ENCODE measurements at regions not wholly inside any gene's neighbourhood (a gene's known extent, or its start where the extent isn't known, plus 50 kb on each side); places are given as distances from the start of the nearest gene placed in this dataset.

GRCh38 chr15:31217067-31217466 lies 109.6 kb upstream of the KLF13 start:
- in situ Hi-C loops (cut with MboI; ENCODE audit: low sequenced_read_pairs) = loop anchor here (25.0 kb wide), 1 partner anchor 220 kb away; no protein-coding TSS in a partner anchor

- in situ Hi-C loops (cut with MboI; ENCODE audit: low sequenced_read_pairs) = loop anchor here (25.0 kb wide), 1 partner anchor 220 kb away; no protein-coding TSS in a partner anchor
Observed at GRCh38 chr15:31217566-31218270, 108.9 kb upstream of the KLF13 start.

GRCh38 chr15:31219221-31219620 lies 107.4 kb upstream of the KLF13 start:
- in situ Hi-C loops (cut with MboI; ENCODE audit: low sequenced_read_pairs) = loop anchor here (25.0 kb wide), 1 partner anchor 218 kb away; no protein-coding TSS in a partner anchor

- in situ Hi-C loops (cut with MboI; ENCODE audit: low sequenced_read_pairs) = loop anchor here (25.0 kb wide), 1 partner anchor 215 kb away; no protein-coding TSS in a partner anchor
Observed at GRCh38 chr15:31221936-31222515, 104.6 kb upstream of the KLF13 start.

GRCh38 chr15:31222773-31223341 lies 103.8 kb upstream of the KLF13 start:
- in situ Hi-C loops (cut with MboI; ENCODE audit: low sequenced_read_pairs) = loop anchor here (25.0 kb wide), 1 partner anchor 214 kb away; no protein-coding TSS in a partner anchor

GRCh38 chr15:31223478-31224350 lies 102.9 kb upstream of the KLF13 start:
- in situ Hi-C loops (cut with MboI; ENCODE audit: low sequenced_read_pairs) = loop anchor here (25.0 kb wide), 1 partner anchor 214 kb away; no protein-coding TSS in a partner anchor

- in situ Hi-C loops (cut with MboI; ENCODE audit: low sequenced_read_pairs) = loop anchor here (25.0 kb wide), 1 partner anchor 213 kb away; no protein-coding TSS in a partner anchor
Observed at GRCh38 chr15:31224661-31225060, 102.0 kb upstream of the KLF13 start.

- in situ Hi-C loops (cut with MboI; ENCODE audit: low sequenced_read_pairs) = no loop called here
Observed at GRCh38 chr15:31225356-31225955, 101.2 kb upstream of the KLF13 start.

- in situ Hi-C loops (cut with MboI; ENCODE audit: low sequenced_read_pairs) = no loop called here
Observed at GRCh38 chr15:31226021-31226420, 100.6 kb upstream of the KLF13 start.

- in situ Hi-C loops (cut with MboI; ENCODE audit: low sequenced_read_pairs) = no loop called here
Observed at GRCh38 chr15:31227235-31227634, 99.4 kb upstream of the KLF13 start.

- in situ Hi-C loops (cut with MboI; ENCODE audit: low sequenced_read_pairs) = no loop called here
Observed at GRCh38 chr15:31228011-31228484, 98.6 kb upstream of the KLF13 start.

GRCh38 chr15:31228980-31229826 lies 97.4 kb upstream of the KLF13 start:
- in situ Hi-C loops (cut with MboI; ENCODE audit: low sequenced_read_pairs) = no loop called here

- in situ Hi-C loops (cut with MboI; ENCODE audit: low sequenced_read_pairs) = no loop called here
Observed at GRCh38 chr15:31230630-31231485, 95.8 kb upstream of the KLF13 start.

- in situ Hi-C loops (cut with MboI; ENCODE audit: low sequenced_read_pairs) = no loop called here
Observed at GRCh38 chr15:31234815-31235214, 91.8 kb upstream of the KLF13 start.

GRCh38 chr15:31235311-31236183 lies 91.1 kb upstream of the KLF13 start:
- in situ Hi-C loops (cut with MboI; ENCODE audit: low sequenced_read_pairs) = no loop called here

- in situ Hi-C loops (cut with MboI; ENCODE audit: low sequenced_read_pairs) = no loop called here
Observed at GRCh38 chr15:31236184-31237042, 90.2 kb upstream of the KLF13 start.

GRCh38 chr15:31237043-31237324 lies 89.7 kb upstream of the KLF13 start:
- in situ Hi-C loops (cut with MboI; ENCODE audit: low sequenced_read_pairs) = no loop called here

All from HL-60/S4 (cell line).